ENCODE measurements at regions not wholly inside any gene's neighbourhood (a gene's known extent, or its start where the extent isn't known, plus 50 kb on each side); places are given as distances from the start of the nearest gene placed in this dataset.

DNA sequence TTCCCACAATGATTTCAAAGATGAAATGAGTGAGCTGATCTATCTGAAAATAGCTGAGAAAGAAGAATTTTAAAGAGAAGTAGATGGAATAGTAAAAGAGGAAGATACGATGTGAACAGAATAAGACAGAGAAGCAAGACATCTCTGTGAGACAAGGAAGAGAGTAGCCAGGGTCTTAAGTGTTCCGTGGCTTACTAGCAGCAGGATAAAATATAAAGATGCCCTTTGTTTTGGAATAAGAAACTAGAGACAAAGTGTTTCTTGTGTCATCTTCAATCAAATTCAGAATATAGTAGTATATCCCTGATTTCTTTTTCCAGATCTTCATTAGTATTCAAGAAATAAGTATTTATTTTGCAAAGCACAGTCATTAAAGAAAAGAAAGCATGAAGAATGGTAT lies 281.0 kb upstream of the NECTIN3 start:
- DNase-seq (ENCODE audit: low spot score): no peak
- H3K4me1 ChIP-seq (replicated peaks): no peaks in the 10 kb centered on the region
- 70% methylated on average over 2 of the region's 2 CpGs for WGBS

GRCh38 chr3:110791995-110792686 lies 279.5 kb upstream of the NECTIN3 start:
- TF ChIP-seq, protein P1, sequence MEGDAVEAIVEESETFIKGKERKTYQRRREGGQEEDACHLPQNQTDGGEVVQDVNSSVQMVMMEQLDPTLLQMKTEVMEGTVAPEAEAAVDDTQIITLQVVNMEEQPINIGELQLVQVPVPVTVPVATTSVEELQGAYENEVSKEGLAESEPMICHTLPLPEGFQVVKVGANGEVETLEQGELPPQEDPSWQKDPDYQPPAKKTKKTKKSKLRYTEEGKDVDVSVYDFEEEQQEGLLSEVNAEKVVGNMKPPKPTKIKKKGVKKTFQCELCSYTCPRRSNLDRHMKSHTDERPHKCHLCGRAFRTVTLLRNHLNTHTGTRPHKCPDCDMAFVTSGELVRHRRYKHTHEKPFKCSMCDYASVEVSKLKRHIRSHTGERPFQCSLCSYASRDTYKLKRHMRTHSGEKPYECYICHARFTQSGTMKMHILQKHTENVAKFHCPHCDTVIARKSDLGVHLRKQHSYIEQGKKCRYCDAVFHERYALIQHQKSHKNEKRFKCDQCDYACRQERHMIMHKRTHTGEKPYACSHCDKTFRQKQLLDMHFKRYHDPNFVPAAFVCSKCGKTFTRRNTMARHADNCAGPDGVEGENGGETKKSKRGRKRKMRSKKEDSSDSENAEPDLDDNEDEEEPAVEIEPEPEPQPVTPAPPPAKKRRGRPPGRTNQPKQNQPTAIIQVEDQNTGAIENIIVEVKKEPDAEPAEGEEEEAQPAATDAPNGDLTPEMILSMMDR (IDR thresholded peaks at IDR 0.05): no peak
- TF ChIP-seq POLR2A (IDR thresholded peaks at IDR 0.05) (no peak), POLR2AphosphoS5 (IDR thresholded peaks at IDR 0.05) (no peak)
- 78% methylated on average over 2 of the region's 2 CpGs for WGBS
- no peak for DNase-seq (ENCODE audit: low spot score)
- Histone ChIP-seq H3K36me3 (no peaks in the 10 kb centered on the region), H3K27me3 (replicated peaks; ENCODE audit: insufficient read depth) (no peaks in the 10 kb centered on the region), H3K9me3 (no peaks in the 10 kb centered on the region), H3K27ac (no peak overlapping the region), H3K4me1 (replicated peaks) (no peaks in the 10 kb centered on the region), H3K4me3 (no peak overlapping the region)
- intact Hi-C loops (cut with DNase I): no loop called here

More for the DNA sequence above, 281.0 kb upstream of the NECTIN3 start:
- H3K9me3 ChIP-seq: no peaks in the 10 kb centered on the region
- no peak overlapping the region for H3K27ac ChIP-seq
- intact Hi-C loops (cut with DNase I): no loop called here
- no peaks in the 10 kb centered on the region for H3K27me3 ChIP-seq (replicated peaks; ENCODE audit: insufficient read depth)
- no peaks in the 10 kb centered on the region for H3K36me3 ChIP-seq
- TF ChIP-seq POLR2AphosphoS5 (IDR thresholded peaks at IDR 0.05) (no peak), POLR2A (IDR thresholded peaks at IDR 0.05) (no peak)
- TF ChIP-seq, protein P1 (IDR thresholded peaks at IDR 0.05): no peak
- H3K4me3 ChIP-seq: no peak overlapping the region

DNA sequence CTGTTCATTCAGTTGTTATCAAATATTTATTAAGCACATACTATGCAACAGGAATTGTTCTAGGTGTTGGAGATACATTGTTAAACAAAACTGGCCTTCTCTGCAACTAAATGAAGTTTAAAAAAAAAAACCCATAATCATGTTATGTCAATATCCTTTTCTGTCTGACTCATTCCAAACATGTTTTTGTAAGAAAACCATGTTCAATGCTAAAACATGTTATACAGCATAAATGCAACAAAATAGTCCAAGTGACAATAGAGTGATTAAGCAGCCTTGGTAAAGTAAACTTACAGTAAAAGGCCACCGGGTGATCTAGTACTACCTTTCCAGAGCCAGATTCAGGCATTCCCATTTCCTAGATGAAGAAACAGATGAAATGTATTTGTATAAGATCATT lies 278.0 kb upstream of the NECTIN3 start:
- no peak for TF ChIP-seq POLR2AphosphoS5 (IDR thresholded peaks at IDR 0.05)
- no peak for TF ChIP-seq POLR2A (IDR thresholded peaks at IDR 0.05)
- TF ChIP-seq, protein P1 (IDR thresholded peaks at IDR 0.05): no peak
- H3K27ac ChIP-seq: no peak overlapping the region
- DNase-seq (ENCODE audit: low spot score): no peak
- no peaks in the 10 kb centered on the region for H3K36me3 ChIP-seq
- intact Hi-C loops (cut with DNase I): no loop called here
- no peak overlapping the region for H3K4me3 ChIP-seq
- WGBS: 65% methylated on average over 1 of the region's 1 CpG
- H3K27me3 ChIP-seq (replicated peaks; ENCODE audit: insufficient read depth): no peaks in the 10 kb centered on the region
- no peaks in the 10 kb centered on the region for H3K4me1 ChIP-seq (replicated peaks)
- no peaks in the 10 kb centered on the region for H3K9me3 ChIP-seq

DNA sequence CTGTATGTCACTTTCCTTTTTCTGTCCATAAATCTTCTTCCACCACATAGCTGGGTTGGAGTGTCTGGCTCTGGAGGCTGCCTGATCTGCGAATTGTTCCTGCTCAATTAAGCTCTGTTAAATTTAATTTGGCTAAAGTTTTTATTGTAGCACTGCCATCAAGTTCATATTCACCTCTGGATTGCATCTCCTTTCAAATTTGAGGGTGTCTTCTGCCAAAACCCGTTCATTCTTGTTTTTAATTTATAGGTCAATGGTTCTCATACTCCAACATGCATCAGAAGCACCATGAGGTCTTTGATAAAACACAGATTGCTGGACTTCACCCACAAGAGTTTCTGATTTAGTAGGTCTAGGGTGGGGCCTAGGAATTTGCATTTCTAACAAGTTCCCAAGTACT lies 276.5 kb upstream of the NECTIN3 start:
- Histone ChIP-seq H3K27me3 (replicated peaks; ENCODE audit: insufficient read depth) (no peaks in the 10 kb centered on the region), H3K4me1 (replicated peaks) (no peaks in the 10 kb centered on the region), H3K27ac (no peak overlapping the region), H3K9me3 (no peaks in the 10 kb centered on the region), H3K4me3 (no peak overlapping the region), H3K36me3 (no peaks in the 10 kb centered on the region)
- intact Hi-C loops (cut with DNase I): no loop called here
- no peak for DNase-seq (ENCODE audit: low spot score)
- WGBS: 38% methylated on average over 2 of the region's 2 CpGs
- no peak for TF ChIP-seq POLR2A (IDR thresholded peaks at IDR 0.05)
- TF ChIP-seq POLR2AphosphoS5 (IDR thresholded peaks at IDR 0.05): no peak
- TF ChIP-seq, protein P1 (IDR thresholded peaks at IDR 0.05): no peak

GRCh38 chr3:110799271-110799670 lies 272.3 kb upstream of the NECTIN3 start:
- no peaks in the 10 kb centered on the region for H3K9me3 ChIP-seq
- intact Hi-C loops (cut with DNase I): no loop called here
- no peak for DNase-seq (ENCODE audit: low spot score)
- no peaks in the 10 kb centered on the region for H3K27me3 ChIP-seq (replicated peaks; ENCODE audit: insufficient read depth)
- H3K4me3 ChIP-seq: no peak overlapping the region
- H3K4me1 ChIP-seq (replicated peaks): no peaks in the 10 kb centered on the region
- no peak overlapping the region for H3K27ac ChIP-seq
- TF ChIP-seq, protein P1 (IDR thresholded peaks at IDR 0.05): no peak
- TF ChIP-seq POLR2AphosphoS5 (IDR thresholded peaks at IDR 0.05) (no peak), POLR2A (IDR thresholded peaks at IDR 0.05) (no peak)
- WGBS: 89% methylated on average over 2 of the region's 2 CpGs
- no peaks in the 10 kb centered on the region for H3K36me3 ChIP-seq

All from prostate gland (tissue), 2 donors.